ENCODE measurements at regions not wholly inside any gene's neighbourhood (a gene's known extent, or its start where the extent isn't known, plus 50 kb on each side); places are given as distances from the start of the nearest gene placed in this dataset.

DNA sequence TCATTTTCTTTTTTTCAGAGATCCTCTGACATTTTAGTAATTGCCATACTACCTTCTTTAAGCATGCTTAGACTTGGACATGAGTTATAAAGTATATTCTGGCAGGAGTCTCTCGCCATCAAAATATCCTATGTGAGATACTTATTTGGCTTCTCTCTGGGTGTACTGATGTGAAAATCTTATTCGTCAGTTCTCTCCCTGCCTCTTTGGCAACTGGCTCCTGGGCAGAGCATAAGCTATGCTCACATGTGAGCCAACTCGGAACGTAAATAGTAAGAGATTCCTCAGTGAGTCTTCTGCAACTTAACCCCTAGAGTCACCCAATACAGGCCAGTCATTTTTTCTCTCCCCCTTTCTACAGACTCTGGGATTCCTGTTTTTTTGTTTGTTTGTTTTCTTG lies 91.6 kb downstream of the MAGEB17 start:
- H3K4me3 ChIP-seq (ENCODE audit: low read depth, low read length): no peak overlapping the region
- DNase-seq (ENCODE audit: low read depth): no peak
- TF ChIP-seq, protein P1, sequence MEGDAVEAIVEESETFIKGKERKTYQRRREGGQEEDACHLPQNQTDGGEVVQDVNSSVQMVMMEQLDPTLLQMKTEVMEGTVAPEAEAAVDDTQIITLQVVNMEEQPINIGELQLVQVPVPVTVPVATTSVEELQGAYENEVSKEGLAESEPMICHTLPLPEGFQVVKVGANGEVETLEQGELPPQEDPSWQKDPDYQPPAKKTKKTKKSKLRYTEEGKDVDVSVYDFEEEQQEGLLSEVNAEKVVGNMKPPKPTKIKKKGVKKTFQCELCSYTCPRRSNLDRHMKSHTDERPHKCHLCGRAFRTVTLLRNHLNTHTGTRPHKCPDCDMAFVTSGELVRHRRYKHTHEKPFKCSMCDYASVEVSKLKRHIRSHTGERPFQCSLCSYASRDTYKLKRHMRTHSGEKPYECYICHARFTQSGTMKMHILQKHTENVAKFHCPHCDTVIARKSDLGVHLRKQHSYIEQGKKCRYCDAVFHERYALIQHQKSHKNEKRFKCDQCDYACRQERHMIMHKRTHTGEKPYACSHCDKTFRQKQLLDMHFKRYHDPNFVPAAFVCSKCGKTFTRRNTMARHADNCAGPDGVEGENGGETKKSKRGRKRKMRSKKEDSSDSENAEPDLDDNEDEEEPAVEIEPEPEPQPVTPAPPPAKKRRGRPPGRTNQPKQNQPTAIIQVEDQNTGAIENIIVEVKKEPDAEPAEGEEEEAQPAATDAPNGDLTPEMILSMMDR (IDR thresholded peaks at IDR 0.05; ENCODE audit: low read depth, low read length, missing control alignments): no peak

DNA sequence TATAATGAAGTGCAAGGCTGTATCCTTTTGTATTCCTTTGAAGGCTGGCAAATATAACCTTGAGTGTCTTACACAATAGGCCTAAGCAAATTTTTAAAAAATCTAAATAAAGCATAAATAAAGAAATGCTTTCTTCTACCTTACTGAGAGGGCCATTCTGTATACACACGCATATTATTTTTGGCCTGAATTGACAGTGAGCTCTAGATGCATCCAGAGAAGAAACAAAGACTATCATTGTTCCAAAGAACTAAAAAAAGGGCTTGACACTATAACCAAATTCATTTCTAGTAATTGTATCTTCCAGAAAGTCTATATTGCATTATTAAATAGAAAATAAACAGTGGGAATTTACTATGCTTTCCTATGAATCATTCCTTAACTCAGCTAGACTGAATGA lies 100.2 kb downstream of the MAGEB17 start:
- DNase-seq (ENCODE audit: low read depth): no peak
- TF ChIP-seq, protein P1 (IDR thresholded peaks at IDR 0.05; ENCODE audit: low read depth, low read length, missing control alignments): no peak
- no peak overlapping the region for H3K4me3 ChIP-seq (ENCODE audit: low read depth, low read length)

DNA sequence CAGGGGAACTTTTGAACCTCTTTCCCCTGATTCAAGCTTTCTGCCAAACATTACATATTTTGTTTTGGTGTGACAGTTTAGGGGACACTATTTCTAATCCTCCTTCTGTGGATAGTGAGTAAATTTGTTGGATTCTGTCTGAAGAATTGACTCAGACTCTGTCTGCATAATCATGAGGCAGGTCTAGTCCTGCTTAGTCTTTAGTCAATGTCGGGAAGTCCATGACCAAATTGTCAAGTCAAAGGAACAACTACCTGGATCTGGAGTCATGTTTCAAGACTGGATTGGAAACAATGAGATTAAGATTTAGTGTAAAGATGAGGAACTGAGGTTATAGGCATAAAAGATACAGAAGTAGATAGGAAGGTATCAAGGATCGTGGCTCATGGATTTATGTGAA lies 100.9 kb downstream of the MAGEB17 start:
- DNase-seq (ENCODE audit: low read depth): no peak
- H3K4me3 ChIP-seq (ENCODE audit: low read depth, low read length): no peak overlapping the region
- TF ChIP-seq, protein P1 (IDR thresholded peaks at IDR 0.05; ENCODE audit: low read depth, low read length, missing control alignments): no peak

DNA sequence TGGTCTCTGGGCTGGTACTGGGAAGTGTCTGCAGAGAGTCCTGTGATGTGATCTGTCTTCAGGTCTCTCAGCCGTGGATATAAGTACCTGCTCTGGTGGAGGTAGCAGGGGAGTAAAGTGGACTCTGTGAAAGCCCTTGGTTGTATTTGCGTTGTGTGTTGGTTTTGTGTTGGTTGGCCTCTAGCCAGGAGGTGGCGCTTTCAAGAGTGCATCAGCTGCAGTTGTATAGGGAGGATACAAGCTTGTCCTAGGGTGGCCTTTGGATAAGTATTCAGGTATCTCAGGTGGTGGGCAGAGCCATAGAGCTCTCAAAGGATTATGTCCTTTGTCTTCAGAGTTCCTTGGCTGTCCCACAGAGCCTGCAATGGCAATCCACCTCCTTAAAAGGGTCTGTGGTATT lies 111.6 kb downstream of the MAGEB17 start:
- DNase-seq (ENCODE audit: low read depth): no peak
- TF ChIP-seq, protein P1 (IDR thresholded peaks at IDR 0.05; ENCODE audit: low read depth, low read length, missing control alignments): no peak
- H3K4me3 ChIP-seq (ENCODE audit: low read depth, low read length): no peak overlapping the region

DNA sequence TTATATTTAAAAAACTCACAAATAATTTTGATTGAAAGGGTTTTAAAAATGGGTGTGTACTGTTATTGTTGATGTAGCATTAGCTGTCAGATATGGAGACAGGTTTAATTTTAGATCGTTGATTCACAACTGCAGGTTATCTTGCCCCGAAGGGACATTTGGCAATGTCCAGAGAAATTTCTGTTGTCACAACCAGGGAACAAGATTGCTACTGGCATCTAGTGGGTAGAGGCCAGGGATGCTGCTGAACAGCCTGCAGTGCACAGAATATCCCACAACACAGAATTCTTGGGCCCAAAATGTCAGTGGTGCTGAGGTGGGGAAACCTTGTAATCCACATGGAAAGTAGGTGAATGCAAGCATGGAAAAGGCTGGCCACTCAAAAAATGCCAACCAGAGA lies 114.9 kb downstream of the MAGEB17 start:
- DNase-seq (ENCODE audit: low read depth): no peak
- TF ChIP-seq, protein P1 (IDR thresholded peaks at IDR 0.05; ENCODE audit: low read depth, low read length, missing control alignments): no peak
- H3K4me3 ChIP-seq (ENCODE audit: low read depth, low read length): no peak overlapping the region

DNA sequence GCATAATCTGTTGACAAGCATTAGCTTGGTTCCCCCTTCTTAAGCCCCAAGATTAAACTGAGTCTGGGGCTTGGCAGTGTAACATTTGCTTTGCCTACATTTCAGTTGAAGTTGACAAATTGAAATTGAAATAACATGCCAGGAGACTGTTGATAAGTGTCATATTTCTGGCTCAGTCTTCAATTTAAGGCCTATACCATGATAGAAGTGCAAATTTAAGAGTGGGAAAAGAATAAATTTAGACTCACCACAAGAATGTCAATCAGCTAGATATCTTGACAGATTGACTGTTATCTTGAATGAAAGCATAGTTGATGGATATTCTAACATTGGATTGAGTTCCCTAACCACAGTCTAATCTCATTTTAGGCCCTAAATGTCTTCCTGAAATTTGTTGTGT lies 117.6 kb downstream of the MAGEB17 start:
- TF ChIP-seq, protein P1 (IDR thresholded peaks at IDR 0.05; ENCODE audit: low read depth, low read length, missing control alignments): no peak
- DNase-seq (ENCODE audit: low read depth): no peak
- H3K4me3 ChIP-seq (ENCODE audit: low read depth, low read length): no peak overlapping the region

DNA sequence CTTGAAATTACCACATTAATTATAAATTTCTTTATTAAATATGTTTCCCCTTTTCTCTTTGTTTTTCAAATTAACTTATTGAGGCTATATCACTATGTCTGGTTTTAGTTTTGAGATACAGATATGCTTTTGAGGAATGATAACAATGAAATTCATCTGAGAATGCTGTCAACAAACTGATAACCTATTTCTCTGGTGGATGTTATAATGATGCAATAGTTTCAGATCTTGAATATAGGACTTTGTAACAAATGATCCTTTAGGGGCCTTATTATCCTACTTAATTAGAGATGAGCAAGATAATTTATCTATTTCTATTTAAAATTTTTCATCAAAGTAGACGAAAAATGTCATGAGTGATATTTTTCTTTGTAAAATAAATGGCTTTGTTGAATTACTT lies 123.7 kb downstream of the MAGEB17 start:
- TF ChIP-seq, protein P1 (IDR thresholded peaks at IDR 0.05; ENCODE audit: low read depth, low read length, missing control alignments): no peak
- DNase-seq (ENCODE audit: low read depth): no peak

More for the DNA sequence above, 123.7 kb downstream of the MAGEB17 start:
- H3K4me3 ChIP-seq (ENCODE audit: low read depth, low read length): no peak overlapping the region
